ENCODE measurements at regions not wholly inside any gene's neighbourhood (a gene's known extent, or its start where the extent isn't known, plus 50 kb on each side); places are given as distances from the start of the nearest gene placed in this dataset.

DNA sequence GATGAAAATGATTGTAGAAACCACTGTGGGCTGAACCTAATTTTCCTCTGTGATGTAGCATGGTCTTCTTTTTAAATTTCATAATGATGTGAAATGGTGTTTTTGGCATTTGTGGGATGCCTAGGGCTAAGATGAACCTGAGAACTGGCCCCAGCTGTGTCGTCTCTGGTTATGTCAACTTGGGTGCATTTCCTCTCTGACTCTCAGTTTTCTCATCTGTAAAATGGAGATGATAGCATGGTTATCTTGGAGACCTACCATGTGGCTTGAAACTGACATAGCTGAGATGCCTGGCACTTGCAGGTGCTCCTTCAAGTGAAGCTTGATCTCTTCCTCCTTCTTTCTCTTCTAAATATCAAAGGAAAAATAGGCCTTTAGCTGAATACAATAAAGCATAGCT lies 77.8 kb downstream of the BOD1 start:
- no peak for TF ChIP-seq SRF (IDR thresholded peaks at IDR 0.05; ENCODE audit: low read depth)
- no peak for TF ChIP-seq EZH2phosphoT487 (IDR thresholded peaks at IDR 0.05; ENCODE audit: borderline replicate concordance)
- TF ChIP-seq, protein P1, sequence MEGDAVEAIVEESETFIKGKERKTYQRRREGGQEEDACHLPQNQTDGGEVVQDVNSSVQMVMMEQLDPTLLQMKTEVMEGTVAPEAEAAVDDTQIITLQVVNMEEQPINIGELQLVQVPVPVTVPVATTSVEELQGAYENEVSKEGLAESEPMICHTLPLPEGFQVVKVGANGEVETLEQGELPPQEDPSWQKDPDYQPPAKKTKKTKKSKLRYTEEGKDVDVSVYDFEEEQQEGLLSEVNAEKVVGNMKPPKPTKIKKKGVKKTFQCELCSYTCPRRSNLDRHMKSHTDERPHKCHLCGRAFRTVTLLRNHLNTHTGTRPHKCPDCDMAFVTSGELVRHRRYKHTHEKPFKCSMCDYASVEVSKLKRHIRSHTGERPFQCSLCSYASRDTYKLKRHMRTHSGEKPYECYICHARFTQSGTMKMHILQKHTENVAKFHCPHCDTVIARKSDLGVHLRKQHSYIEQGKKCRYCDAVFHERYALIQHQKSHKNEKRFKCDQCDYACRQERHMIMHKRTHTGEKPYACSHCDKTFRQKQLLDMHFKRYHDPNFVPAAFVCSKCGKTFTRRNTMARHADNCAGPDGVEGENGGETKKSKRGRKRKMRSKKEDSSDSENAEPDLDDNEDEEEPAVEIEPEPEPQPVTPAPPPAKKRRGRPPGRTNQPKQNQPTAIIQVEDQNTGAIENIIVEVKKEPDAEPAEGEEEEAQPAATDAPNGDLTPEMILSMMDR (IDR thresholded peaks at IDR 0.05 in 2 of 3, conservative IDR thresholded peaks at IDR 0.05 in 1 of 3; ENCODE audit: borderline replicate concordance in 1 of 3, insufficient read depth in 1 of 3, low read depth in 2 of 3, low read length in 2 of 3) = no peak
- no peak for TF ChIP-seq ZNF274 (IDR thresholded peaks at IDR 0.05; ENCODE audit: low read depth, low read length)
- no peak for TF ChIP-seq POLR2AphosphoS5 (IDR thresholded peaks at IDR 0.05; ENCODE audit: low read depth, low read length)
- TF ChIP-seq POLR2A (IDR thresholded peaks at IDR 0.05; ENCODE audit: borderline replicate concordance, extremely low read depth, insufficient read depth, insufficient read length) = no peak

Measured in HCT116 (cell line).